NCI-H2107 treated with DMSO at 0.1 percent for 48 hours (cell line): ENCODE measurements at regions not wholly inside any gene's neighbourhood (a gene's known extent, or its start where the extent isn't known, plus 50 kb on each side); places are given as distances from the start of the nearest gene placed in this dataset.

ENCODE experiments used
- DNase-seq: peaks from one replicate; lab custom pipeline; 2025; ENCODE audit not compliant: unreplicated experiment; lab: John Stamatoyannopoulos, UW

- no peak for DNase-seq
Measured at GRCh38 chr2:18797133-18797845, 207.9 kb upstream of the NT5C1B start.

DNA sequence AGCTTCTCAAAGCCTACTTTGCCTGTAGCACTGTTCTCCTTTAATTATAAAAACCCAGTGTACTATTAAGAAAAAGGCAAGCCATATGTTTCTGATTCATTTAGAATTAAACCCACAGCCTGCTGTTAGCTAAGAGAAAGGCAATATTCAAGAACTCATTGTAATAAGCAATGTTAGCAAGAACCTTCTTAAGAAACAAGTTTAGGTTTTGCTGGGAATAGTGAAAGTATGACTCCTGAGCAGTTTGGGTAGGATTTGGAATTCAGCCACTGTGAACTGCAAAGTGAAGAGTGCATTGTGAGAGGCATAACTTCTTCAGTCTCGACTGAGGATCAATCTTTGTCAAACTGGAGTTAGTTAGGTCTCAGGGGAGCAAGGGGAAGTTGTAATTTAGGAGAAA, 206.5 kb upstream of the NT5C1B start:
- no peak for DNase-seq

GRCh38 chr2:18792684-18793083, 203.3 kb upstream of the NT5C1B start:
- no peak for DNase-seq

GRCh38 chr2:18792226-18792629, 202.9 kb upstream of the NT5C1B start:
- no peak for DNase-seq

- DNase-seq, result no peak
Measured at GRCh38 chr2:18791172-18791797, 201.9 kb upstream of the NT5C1B start.

DNA sequence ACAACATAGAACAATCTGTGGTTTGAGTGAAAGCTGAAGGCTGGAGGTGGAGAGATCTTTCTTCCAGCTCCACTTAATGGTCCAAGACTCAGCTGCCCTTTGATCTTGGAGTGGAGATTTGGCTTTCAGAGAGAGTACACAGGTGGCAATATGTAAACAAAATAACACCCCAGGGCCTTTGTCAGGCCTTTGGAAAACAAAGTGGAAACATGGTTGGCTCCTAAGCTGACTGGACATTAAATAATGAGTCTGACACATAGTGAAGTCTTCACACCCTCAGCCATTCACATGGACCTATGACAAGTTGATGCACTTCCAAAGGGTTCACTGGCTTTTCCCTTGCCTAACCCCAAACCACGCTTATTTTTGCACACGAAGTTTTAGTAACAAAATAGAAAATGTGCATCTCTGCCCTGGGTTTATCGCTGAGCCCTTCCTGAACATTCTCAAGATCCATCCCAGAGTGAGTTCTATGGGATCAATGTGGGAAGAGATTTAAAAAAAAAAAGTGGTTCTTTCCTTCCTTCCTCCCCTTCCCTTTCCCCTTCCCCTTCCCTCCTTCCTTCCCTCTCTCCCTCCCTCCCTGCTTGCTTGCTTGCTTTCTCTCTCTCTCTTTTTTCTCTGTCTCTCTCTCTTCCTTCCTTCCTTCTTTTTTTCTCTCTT, 201.3 kb upstream of the NT5C1B start:
- no peak for DNase-seq

DNA sequence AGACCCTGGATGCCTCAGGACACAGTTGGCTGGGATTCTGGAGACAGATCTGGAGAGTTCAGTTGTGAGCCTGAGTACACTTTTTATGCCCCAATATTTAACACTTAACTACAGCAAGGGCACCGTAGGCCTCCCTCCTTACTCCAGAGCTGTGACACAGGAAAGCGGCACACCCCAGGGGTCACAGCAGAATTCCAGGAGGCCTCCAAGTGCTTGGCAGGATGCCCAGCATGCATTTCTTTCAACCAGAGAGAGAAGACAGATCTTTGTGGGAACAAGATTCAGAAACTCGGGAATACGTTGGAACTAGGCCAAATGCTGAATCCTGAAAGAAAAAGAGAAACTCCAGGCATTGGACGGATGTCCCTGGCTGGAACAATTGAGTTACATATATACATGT, 199.2 kb upstream of the NT5C1B start:
- DNase-seq, result no peak

GRCh38 chr2:18787726-18788125, 198.4 kb upstream of the NT5C1B start:
- DNase-seq, result no peak

DNA sequence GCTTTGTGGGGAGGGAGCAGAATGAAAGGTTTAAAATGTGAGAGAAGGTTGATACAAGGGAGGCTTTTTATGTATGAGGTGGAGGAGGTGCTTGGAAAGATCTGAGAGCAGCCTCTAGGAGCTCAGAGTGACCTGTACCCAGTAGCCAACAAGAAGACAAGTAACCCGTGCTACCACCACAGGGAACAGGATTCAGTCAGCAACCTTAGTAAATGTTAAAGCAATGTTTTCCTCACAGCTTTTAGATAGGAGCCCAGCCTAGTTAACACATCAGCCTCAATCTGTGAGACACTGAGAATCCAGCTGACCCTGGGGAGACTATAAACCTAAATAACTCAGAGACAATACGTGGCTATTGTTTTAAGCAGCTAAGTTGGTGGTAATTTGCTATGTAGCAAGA, 194.9 kb upstream of the NT5C1B start:
- no peak for DNase-seq

DNA sequence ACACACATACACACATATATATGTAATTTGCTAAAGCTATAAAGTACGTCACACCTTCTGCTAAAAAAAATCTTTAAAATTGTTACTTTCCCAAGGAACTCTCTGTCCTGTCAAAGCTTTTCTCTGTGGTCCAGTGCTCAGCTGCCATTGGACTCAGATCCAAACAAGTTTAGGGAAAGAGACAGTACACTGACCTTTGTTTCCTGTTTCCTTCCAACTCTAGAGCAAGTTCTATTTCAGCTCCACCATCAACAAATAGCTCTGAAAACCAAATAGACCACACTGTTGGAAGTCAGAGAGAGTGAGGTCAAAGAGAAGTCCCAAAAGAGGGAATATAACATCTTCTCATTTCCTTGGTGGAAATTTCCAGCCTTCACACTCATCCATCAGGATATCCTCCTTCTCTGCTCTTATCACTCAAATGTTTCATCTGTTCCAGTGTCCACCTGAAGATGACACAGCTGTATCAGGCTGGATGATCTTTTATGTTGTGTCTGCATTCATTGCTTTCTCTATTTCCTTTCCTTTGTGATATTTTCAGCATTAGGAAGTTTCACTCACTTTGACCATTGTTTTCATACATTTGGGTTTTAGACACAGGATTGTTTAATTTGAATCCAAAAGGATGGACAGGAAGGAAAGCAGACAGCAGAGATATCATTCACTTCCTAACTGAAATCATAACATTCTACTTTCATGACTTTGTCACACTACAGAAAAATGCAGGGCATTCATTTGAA, 192.3 kb upstream of the NT5C1B start:
- no peak for DNase-seq

DNA sequence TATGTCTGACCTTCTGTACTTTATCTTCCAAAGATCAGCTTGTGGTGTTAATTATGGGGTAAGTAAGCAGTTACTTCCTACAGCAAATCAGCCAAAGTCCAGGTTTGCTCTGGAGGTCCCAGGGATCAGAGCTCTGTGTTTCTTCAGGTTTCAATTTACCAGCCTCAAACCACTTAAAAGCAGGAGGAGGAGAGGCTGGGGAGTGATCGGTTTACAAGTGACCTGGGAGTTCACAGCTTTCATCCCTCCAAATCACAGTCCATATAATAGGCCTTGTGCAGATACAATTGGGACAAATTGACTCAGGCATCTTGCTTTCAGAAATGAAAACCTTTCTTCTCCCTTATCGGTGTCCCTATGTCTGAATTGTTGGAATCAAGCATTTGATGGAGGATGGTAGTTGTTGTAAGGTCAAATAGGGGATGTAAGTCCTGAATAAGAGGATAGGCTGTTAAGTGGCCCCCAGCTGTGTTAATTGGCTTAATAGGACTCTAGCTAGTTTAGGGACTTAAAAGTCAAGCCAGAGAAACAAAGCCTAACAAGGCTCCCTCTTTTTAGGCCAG, 188.0 kb upstream of the NT5C1B start:
- no peak for DNase-seq

- DNase-seq, result no peak
Measured at GRCh38 chr2:18771212-18771611, 181.8 kb upstream of the NT5C1B start.

- DNase-seq, result no peak
Measured at GRCh38 chr2:18763338-18763737, 174.0 kb upstream of the NT5C1B start.

- no peak for DNase-seq
Measured at GRCh38 chr2:18762667-18763066, 173.3 kb upstream of the NT5C1B start.

DNA sequence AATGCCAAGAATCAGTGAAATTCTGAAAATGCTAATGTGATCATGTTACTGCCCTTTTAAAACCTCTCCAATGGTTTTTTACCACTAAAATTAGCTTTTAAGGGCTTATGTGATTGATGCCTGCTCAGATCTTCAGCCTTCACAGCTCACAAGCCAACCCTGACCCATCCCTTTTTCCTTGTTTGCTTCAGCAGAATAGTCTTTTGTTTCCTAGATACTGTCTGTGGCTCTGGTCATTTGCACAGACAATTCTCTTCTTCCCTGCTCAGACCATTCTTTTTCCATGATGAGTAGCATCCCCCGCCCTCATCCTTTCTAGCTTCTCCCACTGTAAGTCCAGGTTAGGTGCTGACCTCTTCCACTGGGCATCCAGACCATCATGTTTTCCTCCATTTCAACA, 164.9 kb upstream of the NT5C1B start:
- no peak for DNase-seq

DNA sequence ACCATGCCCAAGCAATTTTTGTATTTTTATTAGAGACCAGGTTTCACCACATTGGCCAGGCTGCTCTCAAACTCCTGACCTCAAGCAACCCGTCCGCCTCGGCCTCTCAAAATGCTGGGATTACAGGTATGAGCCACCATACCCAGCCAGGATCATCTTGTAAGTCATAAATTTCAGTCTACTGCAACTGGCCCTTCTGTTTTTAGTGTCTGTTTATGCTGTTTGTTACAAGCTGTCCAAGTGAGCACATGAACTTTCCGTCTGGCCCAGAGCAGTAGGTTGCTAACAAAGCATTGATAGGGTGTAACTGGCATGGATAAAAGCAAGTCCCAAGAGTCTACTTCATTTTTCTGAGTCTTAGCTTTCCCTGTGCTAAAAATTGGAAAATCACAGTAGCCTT, 164.4 kb upstream of the NT5C1B start:
- no peak for DNase-seq

DNA sequence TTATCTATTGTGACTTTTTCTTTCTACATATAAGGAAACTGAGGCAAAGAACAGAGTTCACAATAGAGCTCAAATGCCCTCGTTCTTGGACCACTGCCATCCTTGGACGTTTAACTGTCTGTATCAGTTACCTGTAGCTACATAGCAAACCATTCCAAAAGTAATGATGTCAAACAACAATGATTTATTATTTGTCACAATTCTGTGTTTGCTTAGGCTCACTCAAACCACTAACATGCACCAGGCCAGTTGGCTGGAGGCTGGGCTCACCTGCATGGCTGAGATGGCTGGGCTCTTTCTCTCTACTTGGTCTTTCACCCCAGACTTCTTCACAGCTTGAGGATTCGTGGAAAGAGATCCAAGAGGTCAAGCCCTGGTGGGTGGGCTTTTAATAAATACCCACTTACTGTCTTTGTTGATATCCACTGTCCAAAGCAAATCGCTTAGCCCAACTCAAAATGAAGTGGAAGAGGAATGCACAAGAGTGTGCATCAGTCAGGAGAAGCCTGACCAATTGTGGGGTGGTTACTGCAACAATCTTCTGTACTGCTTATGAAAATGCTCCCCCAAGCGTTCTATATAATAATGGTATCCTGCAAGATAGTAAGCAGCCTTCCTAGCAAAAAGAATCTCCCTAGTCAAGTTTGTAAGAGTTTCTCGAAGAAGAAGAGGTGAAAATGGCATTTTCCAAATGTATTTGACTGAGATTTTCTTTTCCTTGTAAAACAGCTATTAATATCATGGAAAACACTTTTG, 163.5 kb upstream of the NT5C1B start:
- no peak for DNase-seq

DNA sequence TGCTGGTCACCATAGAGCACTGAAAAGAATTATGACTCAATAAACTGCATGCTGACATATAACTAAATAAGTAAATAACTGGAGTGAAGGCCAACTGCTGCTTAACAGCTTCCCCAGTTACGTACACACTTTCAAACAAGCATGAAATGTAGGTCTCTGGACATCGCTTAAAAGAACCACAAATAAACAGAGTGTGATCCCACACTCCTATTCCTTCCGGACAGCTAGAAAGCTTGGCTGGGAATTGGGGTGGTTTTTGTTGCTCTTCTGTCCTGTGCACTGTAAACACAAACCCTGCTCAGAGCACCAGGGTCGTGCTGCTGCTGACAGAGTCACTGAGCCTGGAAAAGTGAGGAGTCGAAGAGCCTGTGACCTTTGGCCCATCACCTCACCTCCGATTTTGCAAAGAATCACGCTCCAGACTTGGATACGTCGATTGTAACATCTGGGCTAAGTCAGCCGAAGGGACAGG, 162.7 kb upstream of the NT5C1B start:
- no peak for DNase-seq

DNA sequence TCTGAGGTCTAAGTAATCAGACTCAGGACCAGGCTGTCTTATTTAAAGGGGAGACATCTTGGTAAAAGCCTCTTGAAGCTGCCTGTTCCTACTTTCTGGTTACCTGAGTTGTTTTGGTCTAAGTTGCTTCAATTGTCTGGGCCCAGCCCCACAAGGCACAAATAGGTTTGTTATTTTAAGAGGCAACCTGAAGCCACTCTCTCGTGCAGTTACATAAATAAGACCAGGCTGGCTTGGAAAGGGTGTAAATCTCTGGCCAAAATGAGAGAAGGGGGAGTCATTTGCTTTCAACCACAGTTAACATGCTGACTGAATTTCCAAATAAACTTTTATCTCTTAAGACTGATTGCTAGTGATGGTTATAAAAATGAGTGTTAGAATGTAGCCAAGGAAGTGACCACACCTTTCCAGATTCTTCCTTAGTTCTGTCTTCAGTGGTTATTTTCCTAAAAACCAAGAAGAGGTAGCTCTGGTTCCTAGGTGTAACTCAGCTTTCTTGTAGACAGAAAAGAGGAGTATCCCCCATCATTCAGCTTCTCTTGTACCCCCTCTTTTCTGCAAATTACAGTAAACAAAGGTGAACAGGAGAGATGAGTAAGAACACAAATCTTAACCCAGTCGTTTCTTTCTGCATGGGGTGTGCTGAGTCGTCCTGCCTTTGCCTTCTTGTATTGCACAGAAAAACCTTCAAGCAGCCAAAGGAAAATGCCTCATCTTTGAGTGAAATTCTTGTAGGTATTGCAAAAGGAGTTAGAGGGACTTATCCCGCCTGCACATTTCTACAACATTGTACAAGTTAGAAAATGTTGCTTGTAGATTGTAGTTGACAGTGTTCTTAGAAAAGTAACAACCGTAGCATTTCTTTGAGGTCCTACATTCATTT, 161.5 kb upstream of the NT5C1B start:
- no peak for DNase-seq
